GM18870 (cell line): ENCODE measurements at regions not wholly inside any gene's neighbourhood (a gene's known extent, or its start where the extent isn't known, plus 50 kb on each side); places are given as distances from the start of the nearest gene placed in this dataset.

Experiments
- ATAC-seq: cut with Tn5 transposase; IDR thresholded peaks from one replicate; pipeline ENCODE4 v1.9.1; 2021; ENCODE audit warnings: moderate library complexity; ENCODE audit not compliant: unreplicated experiment

GRCh38 chr13:75910591-75910990 is 274.5 kb downstream of the LMO7 start:
- no peak for ATAC-seq
